ENCODE measurements at regions not wholly inside any gene's neighbourhood (a gene's known extent, or its start where the extent isn't known, plus 50 kb on each side); places are given as distances from the start of the nearest gene placed in this dataset.

DNA sequence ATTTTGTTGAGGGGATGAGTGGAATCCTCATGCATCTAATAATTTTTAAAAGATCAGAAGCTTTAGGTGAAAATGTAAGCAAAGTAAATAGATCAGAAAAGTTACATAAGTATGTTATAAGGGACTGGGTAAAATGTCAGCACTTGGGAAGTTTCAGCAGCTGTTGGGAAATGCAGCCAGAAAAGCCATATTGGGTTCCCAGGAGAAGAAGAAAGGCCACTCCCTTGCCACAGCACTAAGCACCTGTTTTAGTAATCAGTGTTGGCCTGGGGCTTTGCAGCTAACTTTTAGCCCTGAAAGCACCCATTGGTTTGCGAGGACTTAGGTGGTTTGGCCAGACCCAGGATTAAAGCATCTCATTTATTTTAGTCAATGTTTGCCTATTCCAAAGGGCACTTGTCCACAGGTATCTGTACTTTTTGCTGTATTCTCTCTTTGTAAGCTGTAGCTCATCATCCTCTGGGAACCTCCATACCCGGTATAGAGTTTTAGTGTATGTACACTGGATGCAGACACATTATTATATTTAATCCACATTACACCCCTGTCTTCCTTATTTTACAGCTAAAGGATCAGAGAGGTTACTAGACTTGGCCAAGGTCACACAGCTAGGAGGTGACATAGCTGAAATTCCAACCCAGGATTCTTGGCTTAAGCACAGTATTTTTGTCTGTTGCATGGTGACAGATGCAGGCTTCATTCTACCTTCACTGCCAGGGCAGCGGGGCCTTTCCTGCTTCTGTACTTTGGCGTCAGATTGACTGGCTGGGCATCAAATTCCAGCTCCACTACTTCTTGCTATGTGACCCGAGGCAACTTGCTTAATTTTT is 127.7 kb upstream of the SESN3 start:
- Histone ChIP-seq H3K4me3 (replicated peaks in 1 of 3; ENCODE audit: insufficient read depth in 1 of 3, low read depth in 1 of 3, low read length in 3 of 3) (no peak overlapping the region), H3K9ac (replicated peaks; ENCODE audit: extremely low read depth, insufficient read depth, low read length) (no peak overlapping the region), H3K4me2 (ENCODE audit: insufficient read depth, low read length) (no peak overlapping the region), H3K27ac (ENCODE audit: insufficient read depth, low read depth, low read length) (no peak overlapping the region), H3K9me1 (replicated peaks; ENCODE audit: control insufficient read depth, extremely low read depth, insufficient read depth, low read length) (no peaks in the 10 kb centered on the region), H3K36me3 (ENCODE audit: control insufficient read depth in 2 of 2, extremely low read depth in 1 of 2, insufficient read depth in 2 of 2, low read length in 2 of 2) (no peaks in the 10 kb centered on the region), H3K27me3 (ENCODE audit: control insufficient read depth in 2 of 2, insufficient read depth in 2 of 2, low read length in 2 of 2) (peaks cover 0 to 2% of the 10 kb centered on the region in 2 experiments), H4K20me1 (replicated peaks; ENCODE audit: control insufficient read depth, extremely low read depth, insufficient read depth, low read length) (no peaks in the 10 kb centered on the region), H3K9me3 (replicated peaks; ENCODE audit: control insufficient read depth, insufficient read depth, low read length) (no peaks in the 10 kb centered on the region), H3K4me1 (ENCODE audit: control insufficient read depth, extremely low read depth, insufficient read depth, low read length) (no peaks in the 10 kb centered on the region), H3K79me2 (ENCODE audit: control insufficient read depth, insufficient read depth, low read length) (no peaks in the 10 kb centered on the region), H2AFZ (ENCODE audit: low read depth, low read length) (no peak overlapping the region)
- dilution Hi-C loops (cut with MboI; ENCODE audit: extremely low pct_ligation_motif_present, low sequenced_read_pairs) (no loop called here), intact Hi-C loops (cut with micrococcal nuclease) (no loop called here)
- ChIA-PET POLR2A (no interaction called here), CTCF (interaction anchor here (1.5 kb wide), 1 partner anchor 347 kb away, joined by 3 read pairs; no protein-coding TSS in a partner anchor)
- TF ChIP-seq, protein P1, sequence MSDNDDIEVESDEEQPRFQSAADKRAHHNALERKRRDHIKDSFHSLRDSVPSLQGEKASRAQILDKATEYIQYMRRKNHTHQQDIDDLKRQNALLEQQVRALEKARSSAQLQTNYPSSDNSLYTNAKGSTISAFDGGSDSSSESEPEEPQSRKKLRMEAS (IDR thresholded peaks at IDR 0.05; ENCODE audit: insufficient read depth, insufficient read length): no peak
- TF ChIP-seq POLR2AphosphoS5 (IDR thresholded peaks at IDR 0.05; ENCODE audit: insufficient read depth, low read depth, low read length): no peak
- TF ChIP-seq JUN (IDR thresholded peaks at IDR 0.05; ENCODE audit: borderline replicate concordance, insufficient read depth, insufficient read length, low read depth): no peak
- no peak for TF ChIP-seq MYC (IDR thresholded peaks at IDR 0.05; ENCODE audit: low read depth, low read length)
- TF ChIP-seq POLR2A (IDR thresholded peaks at IDR 0.05; ENCODE audit: low read depth, low read length): no peak
- TF ChIP-seq EZH2 (IDR thresholded peaks at IDR 0.05; ENCODE audit: borderline replicate concordance, low read depth, low read length, severe bottlenecking): no peak
- FAIRE-seq: no peak
- BruUV-seq (replicated peaks): no TSS peak
- DNase-seq (ENCODE audit: low read depth, low spot score): no peak

DNA sequence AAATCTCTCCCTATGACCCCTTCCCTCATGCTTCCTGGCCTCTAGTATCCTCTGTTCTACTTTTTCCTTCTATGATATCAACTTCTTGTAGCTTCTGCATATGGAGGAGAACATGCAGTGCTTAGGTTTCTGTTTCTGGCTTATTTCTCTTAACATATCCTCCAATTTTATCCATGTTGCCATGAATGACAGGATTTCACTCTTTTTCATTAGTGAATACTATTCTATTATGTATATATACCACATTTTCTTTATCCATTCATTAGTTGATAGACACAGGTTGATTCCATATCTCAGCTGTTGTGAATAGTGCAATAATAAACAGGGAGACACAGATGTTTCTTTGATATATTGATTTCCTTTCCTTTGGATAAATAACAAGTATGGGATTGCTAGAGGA is 123.3 kb upstream of the SESN3 start:
- no peaks in the 10 kb centered on the region for H3K4me1 ChIP-seq (ENCODE audit: control insufficient read depth, extremely low read depth, insufficient read depth, low read length)
- H3K9me3 ChIP-seq (replicated peaks; ENCODE audit: control insufficient read depth, insufficient read depth, low read length): no peaks in the 10 kb centered on the region
- H3K27me3 ChIP-seq (ENCODE audit: control insufficient read depth in 2 of 2, insufficient read depth in 2 of 2, low read length in 2 of 2): peaks cover 0 to 2% of the 10 kb centered on the region in 2 experiments
- dilution Hi-C loops (cut with MboI; ENCODE audit: extremely low pct_ligation_motif_present, low sequenced_read_pairs) (no loop called here), intact Hi-C loops (cut with micrococcal nuclease) (no loop called here)
- no peak overlapping the region for H3K27ac ChIP-seq (ENCODE audit: insufficient read depth, low read depth, low read length)
- no peak overlapping the region for H3K4me2 ChIP-seq (ENCODE audit: insufficient read depth, low read length)
- no peak overlapping the region for H2AFZ ChIP-seq (ENCODE audit: low read depth, low read length)
- POLR2A ChIA-PET: no interaction called here
- H4K20me1 ChIP-seq (replicated peaks; ENCODE audit: control insufficient read depth, extremely low read depth, insufficient read depth, low read length): no peaks in the 10 kb centered on the region
- H3K79me2 ChIP-seq (ENCODE audit: control insufficient read depth, insufficient read depth, low read length): no peaks in the 10 kb centered on the region
- no peaks in the 10 kb centered on the region for H3K36me3 ChIP-seq (ENCODE audit: control insufficient read depth in 2 of 2, extremely low read depth in 1 of 2, insufficient read depth in 2 of 2, low read length in 2 of 2)
- CTCF ChIA-PET: interaction anchor here (0.9 to 1.0 kb wide), 3 partner anchors 8 to 17 kb away, joined by 3 to 4 read pairs (median 3); no protein-coding TSS in a partner anchor
- no peak for DNase-seq (ENCODE audit: low read depth, low spot score)
- H3K4me3 ChIP-seq (replicated peaks in 1 of 3; ENCODE audit: insufficient read depth in 1 of 3, low read depth in 1 of 3, low read length in 3 of 3): no peak overlapping the region
- no TSS peak for BruUV-seq (replicated peaks)
- no peak overlapping the region for H3K9ac ChIP-seq (replicated peaks; ENCODE audit: extremely low read depth, insufficient read depth, low read length)
- no peak for FAIRE-seq
- H3K9me1 ChIP-seq (replicated peaks; ENCODE audit: control insufficient read depth, extremely low read depth, insufficient read depth, low read length): no peaks in the 10 kb centered on the region
- TF ChIP-seq, protein P1 (IDR thresholded peaks at IDR 0.05; ENCODE audit: insufficient read depth, insufficient read length): no peak
- TF ChIP-seq POLR2AphosphoS5 (IDR thresholded peaks at IDR 0.05; ENCODE audit: insufficient read depth, low read depth, low read length): no peak
- no peak for TF ChIP-seq MYC (IDR thresholded peaks at IDR 0.05; ENCODE audit: low read depth, low read length)

Measured in endothelial cell of umbilical vein (primary cell).